SHP77 treated with DMSO at 0.1 percent for 48 hours (cell line): ENCODE measurements at regions not wholly inside any gene's neighbourhood (a gene's known extent, or its start where the extent isn't known, plus 50 kb on each side); places are given as distances from the start of the nearest gene placed in this dataset.

Source experiments
- DNase-seq: peaks from one replicate; lab custom pipeline; 2025; lab: John Stamatoyannopoulos, UW

DNA sequence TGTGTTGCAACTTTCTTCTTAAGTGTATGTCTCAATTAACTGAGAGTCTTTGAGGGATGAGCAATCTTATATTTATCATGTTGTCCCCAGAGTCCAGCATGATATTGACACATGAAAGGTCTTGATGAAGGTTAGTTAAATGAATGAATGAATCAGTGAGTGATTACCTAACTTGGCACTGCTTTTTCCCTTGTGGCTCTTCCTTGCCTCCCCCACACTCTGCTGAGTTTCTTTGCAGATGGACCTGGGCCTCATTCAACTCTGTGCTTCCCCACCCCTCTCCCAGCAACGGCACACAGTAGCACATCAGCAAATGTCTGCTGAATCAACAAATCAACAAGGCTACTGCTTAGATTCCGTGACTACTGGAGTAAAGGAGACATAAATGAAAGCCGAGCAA lies 235.1 kb upstream of the CXCL12 start:
- no peak for DNase-seq

DNA sequence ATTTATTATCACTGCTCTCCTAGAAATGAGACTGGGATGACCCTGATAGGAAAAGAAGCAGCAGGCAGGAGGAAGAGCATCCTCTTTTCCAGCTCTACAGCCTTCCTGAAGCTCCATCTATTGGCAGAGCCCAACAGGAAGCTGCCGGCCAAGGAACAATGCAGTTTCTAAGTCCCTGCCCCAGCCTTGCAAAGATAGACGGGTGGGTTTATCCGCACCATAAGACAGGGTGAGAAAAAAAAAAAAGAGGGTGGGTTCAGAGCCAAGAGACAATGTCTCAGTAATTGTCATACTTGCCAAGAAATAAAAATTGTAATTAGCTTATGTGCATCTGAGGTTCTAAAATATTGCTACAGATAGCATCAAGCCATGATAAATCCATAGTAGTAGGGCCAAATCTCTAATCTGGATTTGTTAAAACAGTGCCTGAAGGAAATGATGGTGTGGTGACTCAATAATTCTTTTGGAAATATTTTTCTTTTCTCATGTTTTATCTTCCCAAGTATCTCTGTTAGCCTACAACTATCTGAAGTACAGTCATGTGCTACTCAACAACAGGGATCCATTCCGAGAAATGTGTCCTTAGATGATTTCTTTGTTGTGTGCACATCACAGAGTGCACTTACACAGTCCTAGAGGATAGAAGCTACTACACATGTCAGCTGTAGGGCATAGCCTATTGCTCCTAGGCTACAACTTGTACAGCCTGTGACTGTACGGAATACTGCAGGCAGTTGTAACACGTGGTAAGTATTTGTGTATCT lies 242.9 kb upstream of the CXCL12 start:
- no peak for DNase-seq

DNA sequence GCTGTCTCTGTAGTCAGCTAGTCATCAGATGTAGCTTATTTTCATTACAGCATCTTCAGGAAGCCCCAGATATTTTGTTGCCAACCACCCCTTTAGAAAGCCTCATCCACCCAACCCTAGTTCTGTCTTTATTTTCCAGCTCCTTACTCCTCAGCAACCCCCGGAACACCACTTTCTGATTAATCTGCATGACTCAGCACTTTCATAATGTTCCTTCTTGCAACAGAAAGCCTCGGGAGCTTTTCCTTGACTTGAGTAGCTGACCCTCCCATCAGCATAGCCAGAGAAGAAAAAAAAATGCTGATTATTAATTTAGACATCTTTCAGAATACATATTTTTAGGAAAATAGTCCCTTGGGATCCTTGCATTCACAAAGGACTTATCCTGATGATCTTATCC lies 244.0 kb upstream of the CXCL12 start:
- DNase-seq, result no peak

DNA sequence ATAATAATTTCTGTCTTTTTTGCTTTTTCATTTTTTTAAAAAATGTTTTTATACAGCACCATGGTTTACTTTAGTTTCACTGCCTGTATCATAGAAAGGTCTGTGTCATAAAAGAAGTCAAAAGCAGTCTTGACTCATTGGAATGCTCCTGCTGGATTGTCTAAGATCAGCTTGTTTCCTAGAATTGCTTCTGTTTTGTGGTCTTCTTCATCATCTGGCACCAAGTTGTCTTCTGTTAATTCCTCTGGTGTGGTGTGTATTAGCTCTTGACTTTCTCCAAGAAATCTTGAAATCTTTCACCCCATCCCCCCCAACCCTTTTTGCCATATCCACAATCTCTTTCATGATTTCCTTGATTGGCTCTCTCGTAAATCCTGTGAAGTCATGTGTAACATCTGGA lies 250.3 kb upstream of the CXCL12 start:
- DNase-seq, result no peak

DNA sequence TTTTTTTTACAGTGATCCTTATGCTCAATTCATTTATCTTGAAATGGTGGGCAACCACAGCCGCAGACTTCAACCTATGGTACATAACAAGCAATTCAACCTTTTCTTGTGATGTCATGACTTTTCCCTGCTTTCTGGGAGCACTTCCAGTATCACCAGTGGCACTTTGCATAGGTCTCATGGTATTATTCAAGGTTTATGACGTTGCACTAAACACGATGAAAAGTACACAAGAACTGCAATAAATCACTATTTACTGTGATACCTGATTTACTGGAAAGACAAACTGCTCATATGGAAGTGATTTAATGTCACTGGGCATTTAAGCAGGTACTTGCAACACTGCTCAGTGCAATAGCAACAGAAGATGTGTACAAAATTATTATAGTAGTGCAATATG lies 251.7 kb upstream of the CXCL12 start:
- DNase-seq, result no peak

DNA sequence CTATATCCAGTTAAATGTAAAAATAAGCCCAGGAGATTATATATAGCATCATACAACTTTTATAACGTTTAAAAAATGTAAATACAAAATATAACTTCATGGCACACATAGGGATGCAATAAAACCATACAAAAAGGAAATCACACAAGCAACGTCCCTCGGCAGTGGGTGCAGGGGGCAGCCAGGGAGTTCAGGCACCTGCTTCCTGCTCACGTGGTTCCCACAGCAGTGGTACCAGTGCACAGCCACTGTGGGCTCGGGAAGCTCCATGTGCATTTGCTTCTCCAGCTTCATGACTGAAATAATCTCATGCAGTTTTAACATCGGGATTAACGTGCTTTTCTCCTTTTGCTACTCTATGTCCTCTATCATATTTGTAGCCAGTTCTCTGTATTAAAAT lies 255.5 kb upstream of the CXCL12 start:
- DNase-seq, result no peak

DNA sequence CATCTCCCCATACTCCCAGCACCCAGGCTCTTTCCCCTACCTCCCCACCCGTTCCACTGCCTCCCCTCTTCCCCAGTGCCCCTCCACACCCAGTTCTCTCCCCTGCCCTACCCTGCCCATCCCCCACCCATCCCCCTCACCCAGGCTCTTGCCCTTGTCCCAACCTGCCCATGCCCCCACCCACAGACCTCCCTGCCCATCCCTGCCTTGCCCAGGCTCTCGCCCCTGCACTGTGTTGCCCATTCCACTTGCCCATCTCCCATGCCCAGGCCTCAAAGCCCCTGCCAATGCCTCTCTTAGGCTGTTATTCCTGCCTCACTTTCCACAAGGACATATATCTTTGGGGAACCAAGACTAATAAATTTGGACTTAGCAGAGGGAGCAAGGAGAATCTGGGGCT lies 262.6 kb upstream of the CXCL12 start:
- no peak for DNase-seq

DNA sequence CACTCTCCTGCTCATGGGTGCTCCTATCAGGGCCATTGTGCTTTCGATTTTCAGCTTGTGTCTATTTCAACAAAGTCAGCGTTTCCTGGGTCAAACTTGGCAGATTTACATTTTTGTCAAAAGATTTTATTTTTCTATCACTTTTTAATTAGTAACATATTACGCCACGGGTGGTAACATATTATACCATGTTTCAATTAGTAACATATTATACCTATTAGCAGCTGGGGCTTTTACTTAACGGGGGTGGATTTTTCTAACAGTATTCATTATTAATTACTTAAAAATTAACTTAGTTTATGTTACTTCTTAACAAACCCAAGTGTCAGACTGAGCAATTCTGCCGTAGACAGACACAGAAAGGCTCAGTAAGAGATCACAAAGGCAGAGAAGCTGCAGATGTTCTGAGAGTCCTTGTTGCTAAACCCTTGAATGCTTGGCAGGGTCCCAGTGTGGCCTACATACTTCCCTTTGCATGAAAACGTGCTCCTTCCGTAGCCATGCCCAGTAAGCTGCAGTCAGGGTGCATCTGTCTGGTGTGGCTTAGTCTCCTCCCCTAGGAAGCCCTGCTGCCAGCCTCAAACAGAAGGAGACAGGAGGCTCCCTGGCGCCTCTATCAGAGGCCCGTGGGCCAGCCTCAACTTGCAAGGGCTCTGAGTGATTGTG lies 263.1 kb upstream of the CXCL12 start:
- DNase-seq, result no peak

DNA sequence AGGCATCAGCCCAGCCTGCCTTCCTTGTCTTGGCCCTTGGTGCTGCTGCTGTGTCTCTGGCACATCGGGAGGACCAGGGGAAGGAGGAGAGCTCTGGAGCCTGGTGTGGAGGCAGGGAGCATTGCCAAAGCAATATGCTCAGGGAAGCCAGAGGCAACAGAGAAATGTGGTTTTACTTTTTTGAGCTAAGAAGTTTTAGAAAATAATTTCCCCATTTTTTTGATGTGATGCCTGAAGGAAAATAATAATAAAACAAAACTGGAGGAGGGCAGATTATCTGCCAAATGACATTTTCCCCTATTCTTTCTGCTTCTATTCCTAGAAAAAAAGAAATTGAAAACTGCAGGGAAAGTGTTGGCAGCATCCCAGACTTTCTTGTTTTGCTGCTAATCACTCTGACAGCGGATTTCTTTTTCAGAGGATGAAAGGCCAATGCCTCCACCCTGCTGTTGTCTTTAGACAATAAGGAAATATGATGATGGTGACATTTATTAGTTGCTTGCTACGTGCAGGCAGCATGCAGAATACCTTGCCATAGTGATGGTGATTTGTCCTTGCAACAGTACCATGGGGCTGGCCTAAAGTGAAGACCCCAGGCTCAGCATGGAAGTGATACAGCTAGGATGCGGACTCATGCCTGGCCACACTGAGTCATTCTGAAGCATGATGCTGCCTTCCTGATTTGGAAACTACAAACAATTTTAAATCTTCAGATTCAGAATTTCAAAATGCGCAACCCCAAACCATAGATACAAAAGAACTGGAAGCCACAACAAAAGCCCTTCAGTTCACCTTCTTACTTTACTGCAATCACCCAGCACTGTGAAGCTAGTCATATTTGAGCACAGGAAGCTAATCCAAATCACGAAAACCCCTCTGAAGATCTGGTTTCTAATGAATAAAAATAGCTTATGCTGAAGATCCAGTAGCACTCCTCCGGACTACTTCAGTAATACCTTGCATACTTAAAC lies 260.2 kb upstream of the TMEM72 start:
- no peak for DNase-seq

DNA sequence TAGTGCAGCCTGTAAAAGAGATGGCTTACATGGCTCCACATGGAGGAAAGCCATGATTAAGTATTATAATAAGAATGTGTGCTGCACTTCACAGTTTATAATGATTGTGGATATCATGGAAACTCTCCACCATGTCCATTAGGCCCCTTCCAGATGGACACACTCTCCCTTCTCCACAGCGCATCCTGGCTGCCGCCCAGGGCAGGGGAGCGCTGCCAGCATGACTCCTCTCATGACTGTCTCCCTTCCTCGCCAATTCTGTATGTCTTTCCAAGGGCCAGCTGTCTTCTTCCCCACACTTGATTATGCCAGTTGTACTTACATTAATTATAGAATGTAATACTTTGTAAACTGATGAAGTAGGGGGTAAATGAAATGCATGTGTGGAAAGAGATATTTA lies 259.3 kb upstream of the TMEM72 start:
- no peak for DNase-seq

DNA sequence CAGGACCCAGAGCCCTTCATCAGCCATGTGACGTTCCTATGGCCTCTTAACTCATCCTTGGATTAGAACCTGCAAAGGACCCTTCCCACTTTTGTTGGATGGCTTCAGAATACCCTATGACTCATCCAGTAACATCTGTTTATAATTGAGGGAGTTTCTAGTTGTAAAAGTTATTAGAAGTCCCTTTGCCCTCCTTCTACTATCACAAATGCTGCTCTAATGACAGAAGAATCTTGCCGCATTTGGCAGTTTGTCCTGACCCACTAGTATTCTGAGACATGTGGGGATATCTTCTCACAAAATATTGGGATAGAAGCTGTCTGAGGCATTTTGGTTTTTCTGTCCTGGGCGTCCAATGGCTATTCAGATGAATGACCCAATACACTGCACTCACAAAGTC lies 251.8 kb upstream of the TMEM72 start:
- no peak for DNase-seq

DNA sequence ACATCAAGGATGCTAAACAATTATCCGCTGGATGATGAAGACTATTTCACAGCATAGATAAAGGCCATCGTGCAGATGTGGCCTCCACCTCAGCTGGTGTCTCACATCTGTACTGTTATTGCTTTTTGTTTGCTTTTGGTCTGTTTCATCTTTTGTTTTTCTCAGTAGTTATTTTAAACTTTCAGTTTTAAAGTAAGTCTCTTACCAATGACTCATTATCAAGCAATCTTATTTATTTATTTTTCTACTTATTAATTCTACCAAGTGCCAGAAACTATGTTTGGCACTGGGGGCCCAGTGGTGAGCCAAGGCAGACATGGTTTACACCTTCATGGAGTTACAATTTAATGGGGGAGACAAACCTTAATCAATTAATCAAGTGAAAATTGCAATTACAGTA lies 250.9 kb upstream of the TMEM72 start:
- no peak for DNase-seq

DNA sequence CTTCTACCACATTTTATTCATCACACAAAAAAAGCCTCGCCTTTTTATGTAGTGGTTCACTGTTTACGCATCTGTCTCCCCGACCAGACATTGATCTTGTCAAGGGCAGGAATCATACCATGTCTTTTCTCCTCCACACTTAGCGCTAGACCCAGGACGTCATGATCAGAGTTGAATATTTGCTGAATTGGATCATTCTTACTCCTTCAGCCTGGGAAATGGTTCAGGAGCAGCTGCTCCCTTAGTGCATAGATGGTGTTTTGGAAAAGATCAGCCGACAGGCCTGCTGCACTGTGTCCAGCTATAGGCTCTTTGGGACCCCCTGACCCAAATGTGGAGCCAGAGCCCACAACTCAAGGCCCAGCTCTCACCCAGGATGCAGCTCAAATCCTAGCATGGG lies 249.1 kb upstream of the TMEM72 start:
- DNase-seq, result no peak

DNA sequence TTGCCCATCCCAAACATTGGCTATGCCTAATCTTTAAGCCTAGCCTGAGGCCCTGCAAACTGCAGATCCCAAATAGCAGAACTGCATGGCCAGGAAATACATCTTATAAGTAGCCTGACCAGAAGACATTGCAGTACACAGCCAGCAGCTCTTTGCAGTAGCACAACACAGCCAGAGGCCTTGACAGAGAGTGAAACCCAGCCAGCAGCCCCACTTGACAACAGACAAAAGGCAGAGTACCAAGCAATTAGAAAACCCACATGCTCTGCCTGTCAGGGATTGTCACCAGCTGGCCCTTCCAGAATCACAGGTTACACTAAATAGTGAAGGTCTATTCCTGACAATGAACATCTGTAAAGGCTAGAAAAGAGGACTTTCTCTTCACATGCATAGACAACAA lies 242.8 kb upstream of the TMEM72 start:
- DNase-seq, result no peak

DNA sequence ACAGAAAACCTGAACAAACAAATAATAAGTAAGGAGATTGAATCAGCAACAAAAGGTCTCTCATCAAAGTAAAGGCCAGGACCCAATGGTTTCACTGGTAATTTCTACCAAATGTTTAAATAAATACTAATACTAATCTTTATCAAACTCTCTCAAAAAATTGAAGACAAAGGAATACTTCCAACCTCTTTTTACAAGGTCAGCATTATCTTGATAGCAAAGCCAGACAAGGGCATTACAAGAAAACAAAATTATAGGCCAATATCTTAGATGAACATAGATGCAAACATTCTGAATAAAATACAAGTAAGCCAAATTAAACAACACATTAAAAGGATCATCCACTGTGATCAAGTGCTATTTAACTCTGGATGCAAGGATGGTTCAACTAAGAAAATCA lies 239.8 kb upstream of the TMEM72 start:
- no peak for DNase-seq

DNA sequence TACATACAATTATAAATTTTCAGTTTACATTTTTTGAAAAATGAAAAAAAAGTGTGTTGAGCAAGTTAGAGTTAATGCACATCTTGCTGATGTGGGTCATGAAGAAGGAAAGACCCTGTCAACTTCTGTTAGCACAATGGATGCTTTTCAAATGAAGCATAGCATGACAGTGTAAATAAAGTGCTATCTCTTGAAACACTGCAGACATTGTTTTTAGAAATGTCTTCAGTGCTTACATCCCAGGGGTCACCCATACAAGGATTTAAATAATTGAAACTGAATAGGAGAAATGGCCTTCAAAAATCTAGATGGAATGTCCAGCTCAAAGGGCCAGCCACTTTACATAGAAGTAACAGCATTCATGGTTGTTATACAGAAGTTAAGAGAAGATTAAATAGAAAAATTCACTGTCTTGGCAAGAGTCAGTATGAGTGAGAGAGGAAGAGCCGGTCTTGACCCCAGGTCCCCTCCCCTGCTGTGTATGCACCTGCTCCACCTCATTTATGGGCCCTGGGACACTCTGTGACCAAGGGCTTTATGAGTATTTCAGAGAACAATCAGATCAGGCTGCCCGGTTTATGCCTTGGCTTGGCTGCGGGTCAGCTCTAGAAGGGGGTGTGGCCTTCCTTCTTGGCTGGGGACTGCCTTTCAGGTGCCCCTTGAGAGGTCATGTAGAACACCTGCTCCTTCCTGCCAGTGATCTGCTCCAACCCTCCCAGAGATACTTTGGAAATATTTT lies 237.7 kb upstream of the TMEM72 start:
- DNase-seq, result no peak

DNA sequence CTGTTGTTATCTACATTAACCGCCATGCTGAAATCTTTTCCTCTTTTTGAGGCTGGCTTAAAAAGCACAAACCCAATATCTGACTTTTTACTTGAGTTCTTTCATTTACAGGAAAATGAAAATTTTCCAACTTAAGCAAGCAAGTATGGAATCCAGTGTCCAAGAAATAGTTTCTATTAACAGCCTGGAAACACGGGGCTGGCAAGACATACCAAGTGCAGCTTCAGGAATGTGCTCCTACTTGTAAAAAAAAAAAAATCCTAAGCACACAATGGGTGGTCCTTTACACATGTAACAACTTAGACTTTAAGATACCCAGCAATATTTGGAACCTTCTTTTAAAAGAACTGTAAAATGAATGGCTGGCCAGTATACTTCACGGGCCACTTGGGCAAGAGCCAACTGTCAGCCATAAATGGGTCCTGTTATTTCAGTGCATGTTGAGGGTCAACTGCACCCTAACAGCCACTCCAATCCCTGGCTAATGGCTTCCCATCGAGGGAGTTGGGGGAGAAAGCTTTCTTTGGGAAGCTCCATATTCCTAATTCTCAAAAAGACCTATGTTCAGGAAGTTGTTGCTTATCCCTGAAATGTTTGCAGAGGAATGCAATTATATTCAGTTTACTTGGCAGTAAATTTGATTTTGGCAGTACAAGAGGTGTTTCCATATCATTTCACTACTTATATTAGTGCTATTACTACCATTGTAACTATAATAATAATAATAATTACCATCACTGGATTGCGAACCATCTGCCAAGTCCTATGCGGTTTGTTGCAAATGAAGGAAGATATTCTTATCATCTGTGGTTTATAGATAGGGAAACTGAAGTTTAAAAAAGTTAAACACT lies 236.4 kb upstream of the TMEM72 start:
- DNase-seq, result no peak

DNA sequence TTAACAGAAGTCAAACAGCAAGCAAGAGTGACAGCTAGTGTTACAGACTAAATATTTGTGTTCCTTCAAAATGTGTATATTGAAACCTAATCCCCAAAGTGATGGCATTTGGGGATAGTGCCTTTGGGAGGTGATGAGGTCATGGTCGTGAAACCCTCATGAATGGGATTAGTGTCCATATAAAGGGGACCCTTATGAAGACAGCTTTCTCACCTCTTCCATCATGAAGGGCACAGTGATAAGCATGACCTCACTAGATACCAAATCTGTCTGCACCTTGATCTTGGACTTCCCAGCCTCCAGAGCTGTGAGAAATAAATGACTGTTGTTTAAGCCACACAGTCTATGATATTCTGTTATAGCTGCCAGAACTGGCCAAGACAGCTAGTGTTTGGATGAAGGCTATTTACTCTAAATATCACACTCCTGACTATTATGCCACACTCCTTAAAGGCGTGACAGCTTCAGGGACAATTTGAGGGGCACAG lies 235.7 kb upstream of the TMEM72 start:
- DNase-seq, result no peak

DNA sequence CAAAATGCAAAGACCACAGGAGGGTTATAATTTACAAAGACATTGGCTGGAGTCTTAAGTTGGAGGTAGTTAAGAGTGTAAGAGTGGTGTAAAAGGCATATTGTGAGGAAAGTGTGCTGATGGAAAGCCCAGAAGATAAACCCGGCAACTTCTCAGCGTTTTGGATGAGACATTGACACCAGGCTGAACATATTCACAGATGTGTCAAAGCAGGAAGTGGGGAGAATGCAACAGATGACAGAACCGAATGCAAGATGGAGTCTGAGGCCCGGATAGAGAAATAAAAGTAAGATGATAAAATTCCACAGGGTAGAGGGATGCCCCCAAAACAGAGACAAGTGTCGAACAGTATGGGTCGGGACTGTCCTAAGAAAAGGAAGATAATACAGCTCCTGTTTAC lies 230.4 kb upstream of the TMEM72 start:
- no peak for DNase-seq

DNA sequence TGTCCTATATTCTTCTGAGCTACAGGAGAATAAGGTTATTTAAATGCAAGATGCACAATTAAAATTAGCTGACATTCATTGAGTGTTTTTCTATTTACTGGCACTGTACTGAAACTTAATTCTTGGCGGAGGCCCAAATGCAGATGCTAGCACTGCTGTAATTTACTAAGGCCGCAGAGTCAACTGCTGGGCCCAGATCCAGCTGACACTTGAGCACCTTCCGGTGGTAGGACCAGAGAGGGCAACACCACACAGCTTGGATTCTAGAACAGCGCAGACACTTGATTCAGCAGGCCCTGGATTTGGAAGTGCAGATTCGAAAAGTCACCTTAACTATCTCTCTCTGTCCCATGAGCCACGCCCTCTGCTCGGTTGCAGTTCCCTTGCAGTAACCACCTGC lies 228.6 kb upstream of the TMEM72 start:
- no peak for DNase-seq

DNA sequence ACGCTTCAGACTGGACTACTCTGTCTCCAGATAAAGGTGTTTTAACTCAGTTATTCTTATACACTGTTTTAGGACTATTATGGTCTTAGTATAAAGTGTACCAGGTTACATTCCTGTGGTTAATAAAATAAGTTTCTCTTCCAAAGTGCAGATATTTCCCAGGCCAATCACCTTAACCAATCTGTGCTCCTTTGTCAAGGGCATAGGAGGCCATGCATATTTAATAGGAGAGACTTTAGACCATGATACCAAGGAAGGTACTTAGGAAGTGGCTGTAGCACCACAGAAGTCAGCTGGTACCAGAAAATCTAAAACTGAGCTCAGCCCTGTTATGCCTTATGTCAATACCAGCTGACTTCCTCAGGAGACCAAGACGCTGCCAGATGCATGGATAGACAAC lies 226.5 kb upstream of the TMEM72 start:
- no peak for DNase-seq
